Neural crest cell (in vitro differentiated cells): ENCODE measurements at regions not wholly inside any gene's neighbourhood (a gene's known extent, or its start where the extent isn't known, plus 50 kb on each side); places are given as distances from the start of the nearest gene placed in this dataset.
A peak's percentile ranks its signal among the peaks of the same experiment; 100 is the strongest.

Source experiments
- DNase-seq: peaks from one replicate; pipeline ENCODE4 v3.0.0; 2021; ENCODE audit warnings: low read depth, mixed read lengths, low spot score
- H3K27ac Mint-ChIP-seq: one replicate; pipeline ENCODE4 v1.8.0; 2021; ENCODE audit warnings: mild to moderate bottlenecking, mixed read lengths; ENCODE audit not compliant: unreplicated experiment
- H3K27me3 Mint-ChIP-seq: 2 replicates; pipeline ENCODE4 v1.8.0; 2021; ENCODE audit warnings: low read depth, mild to moderate bottlenecking, mixed read lengths
- H3K36me3 Mint-ChIP-seq: 2 replicates; pipeline ENCODE4 v1.8.0; 2021; ENCODE audit warnings: low read depth, mild to moderate bottlenecking, mixed read lengths
- H3K4me1 Mint-ChIP-seq: 2 replicates; pipeline ENCODE4 v1.8.0; 2021; ENCODE audit warnings: mixed read lengths
- H3K4me3 Mint-ChIP-seq: one replicate; pipeline ENCODE4 v1.8.0; 2021; ENCODE audit warnings: mild to moderate bottlenecking, mixed read lengths
- H3K9me3 Mint-ChIP-seq: 2 replicates; pipeline ENCODE4 v1.8.0; 2021; ENCODE audit warnings: mixed read lengths
- CTCF ChIP-seq: fragments of 200-600 bp; sonication (generic); conservative IDR thresholded peaks from 2 replicates; pipeline ENCODE4 v1.5.0; 2021; ENCODE audit warnings: antibody characterized with exemption, mild to moderate bottlenecking

GRCh38 chr7:18081617-18082016 is 54.0 kb upstream of the PRPS1L1 start:
- peaks cover 7% of the 10 kb centered on the region for H3K36me3 Mint-ChIP-seq
- H3K9me3 Mint-ChIP-seq = peaks cover 6% of the 10 kb centered on the region
- no peak for DNase-seq
- H3K4me3 Mint-ChIP-seq = no peak overlapping the region
- peaks cover 26% of the 10 kb centered on the region for H3K27me3 Mint-ChIP-seq
- no peak overlapping the region for H3K27ac Mint-ChIP-seq
- TF ChIP-seq CTCF = no peak
- H3K4me1 Mint-ChIP-seq = peaks cover 4% of the 10 kb centered on the region

- no peak overlapping the region for H3K4me3 Mint-ChIP-seq
- DNase-seq = no peak
- TF ChIP-seq CTCF = no peak
- peaks cover 27% of the 10 kb centered on the region for H3K27me3 Mint-ChIP-seq
- peaks cover 7% of the 10 kb centered on the region for H3K4me1 Mint-ChIP-seq
- H3K27ac Mint-ChIP-seq = no peak overlapping the region
- H3K36me3 Mint-ChIP-seq = peaks cover 7% of the 10 kb centered on the region
- H3K9me3 Mint-ChIP-seq = peaks cover 6% of the 10 kb centered on the region
These were observed 54.5 kb upstream of the PRPS1L1 start for GRCh38 chr7:18082169-18082568.

GRCh38 chr7:18086165-18087025 is 58.7 kb upstream of the PRPS1L1 start:
- peak; percentile 12 for DNase-seq
- peak overlapping the region; percentile 86 for H3K4me3 Mint-ChIP-seq
- H3K9me3 Mint-ChIP-seq = peaks cover 3% of the 10 kb centered on the region
- peak; percentile 32 for TF ChIP-seq CTCF
- peaks cover 6% of the 10 kb centered on the region for H3K36me3 Mint-ChIP-seq
- no peak overlapping the region for H3K27ac Mint-ChIP-seq
- peaks cover 61% of the 10 kb centered on the region for H3K27me3 Mint-ChIP-seq
- H3K4me1 Mint-ChIP-seq = peaks cover 15% of the 10 kb centered on the region

GRCh38 chr7:18087026-18087686 is 59.5 kb upstream of the PRPS1L1 start:
- DNase-seq = peak; percentile 8
- Mint-ChIP-seq H3K27me3 (peaks cover 61% of the 10 kb centered on the region), H3K27ac (no peak overlapping the region), H3K4me1 (peaks cover 15% of the 10 kb centered on the region), H3K36me3 (peaks cover under 1% of the 10 kb centered on the region), H3K4me3 (peak overlapping the region; percentile 86), H3K9me3 (no peaks in the 10 kb centered on the region)
- no peak for TF ChIP-seq CTCF

- peaks cover 61% of the 10 kb centered on the region for H3K27me3 Mint-ChIP-seq
- H3K9me3 Mint-ChIP-seq = no peaks in the 10 kb centered on the region
These were observed 60.0 kb upstream of the PRPS1L1 start for GRCh38 chr7:18087687-18088078.

More at GRCh38 chr7:18087687-18088078, 60.0 kb upstream of the PRPS1L1 start:
- Mint-ChIP-seq H3K36me3 (no peaks in the 10 kb centered on the region), H3K27ac (no peak overlapping the region), H3K4me3 (peak overlapping the region; percentile 86), H3K4me1 (peaks cover 15% of the 10 kb centered on the region)
- TF ChIP-seq CTCF = no peak
- DNase-seq = no peak
